ENCODE measurements at regions not wholly inside any gene's neighbourhood (a gene's known extent, or its start where the extent isn't known, plus 50 kb on each side); places are given as distances from the start of the nearest gene placed in this dataset.

DNA sequence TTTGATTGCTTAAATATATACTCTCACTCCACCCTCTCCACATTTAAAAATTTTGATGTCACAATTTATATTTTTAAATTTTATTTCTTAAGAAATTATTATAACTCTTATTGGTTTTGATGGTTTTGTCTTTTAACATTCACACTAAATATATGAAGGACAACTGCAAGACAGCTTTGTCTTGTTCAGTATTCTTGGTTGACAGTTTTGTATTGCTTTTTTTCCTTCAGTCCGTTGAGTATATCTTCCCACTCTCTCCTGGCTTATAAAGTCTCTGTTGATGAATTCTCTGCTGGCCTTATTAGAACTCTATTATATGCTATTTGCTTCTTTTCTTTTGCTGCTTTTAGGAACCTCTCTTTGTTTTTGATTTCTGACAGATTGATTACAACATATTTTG lies 392.2 kb downstream of the C6orf118 start:
- no peak for DNase-seq (ENCODE audit: low spot score)

DNA sequence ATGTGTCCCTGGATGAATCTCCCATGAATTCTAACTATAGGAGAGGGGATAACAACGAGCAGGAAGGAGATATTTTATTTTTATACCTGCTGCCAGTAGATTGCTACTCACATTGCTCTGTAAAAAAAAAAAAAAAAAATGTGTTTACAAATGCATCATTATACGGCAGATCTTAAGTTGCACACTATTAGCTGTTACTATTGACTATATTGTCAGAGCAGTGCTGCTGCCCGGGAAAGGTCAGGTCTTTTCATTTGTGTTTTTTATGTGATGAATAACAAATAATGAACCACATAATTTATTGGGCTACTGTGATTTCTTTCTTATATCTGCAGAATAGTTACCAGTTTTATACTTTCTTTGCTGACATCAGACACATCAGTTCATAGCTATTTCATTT lies 393.3 kb downstream of the C6orf118 start:
- DNase-seq (ENCODE audit: low spot score) = no peak

DNA sequence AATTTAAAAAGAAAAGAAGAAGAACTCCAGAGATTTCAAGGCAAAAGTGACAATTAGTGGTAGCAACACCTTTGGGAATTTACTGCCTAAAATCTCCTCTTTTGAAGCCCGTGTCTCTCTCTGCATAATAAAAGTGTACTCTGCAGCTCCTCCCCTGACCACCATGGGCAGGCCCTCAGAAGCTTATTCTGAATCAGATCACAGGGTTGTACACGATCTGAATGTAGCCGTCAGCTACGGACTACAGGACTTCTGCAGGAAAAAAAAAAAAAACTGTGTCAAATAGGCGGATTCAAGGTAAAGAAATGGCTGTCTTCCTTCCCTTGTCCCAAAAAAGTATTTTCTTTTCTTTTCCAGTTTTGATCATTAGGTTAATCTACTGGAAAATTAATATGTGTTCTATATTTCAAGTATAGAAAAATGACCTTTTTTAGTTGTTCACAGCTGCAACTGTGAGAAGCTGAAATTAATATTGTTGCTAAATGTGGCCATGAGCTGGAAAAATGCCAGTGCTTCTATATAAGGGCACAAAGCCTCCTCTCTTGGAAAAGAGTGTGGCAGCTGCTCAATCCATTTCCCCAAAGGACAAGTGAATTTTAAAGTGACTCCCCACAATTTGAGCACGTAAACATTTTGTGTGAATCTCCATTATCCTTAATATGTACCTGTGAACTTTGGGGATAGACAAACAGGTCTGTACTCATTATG lies 397.4 kb downstream of the C6orf118 start:
- no peak for DNase-seq (ENCODE audit: low spot score)

DNA sequence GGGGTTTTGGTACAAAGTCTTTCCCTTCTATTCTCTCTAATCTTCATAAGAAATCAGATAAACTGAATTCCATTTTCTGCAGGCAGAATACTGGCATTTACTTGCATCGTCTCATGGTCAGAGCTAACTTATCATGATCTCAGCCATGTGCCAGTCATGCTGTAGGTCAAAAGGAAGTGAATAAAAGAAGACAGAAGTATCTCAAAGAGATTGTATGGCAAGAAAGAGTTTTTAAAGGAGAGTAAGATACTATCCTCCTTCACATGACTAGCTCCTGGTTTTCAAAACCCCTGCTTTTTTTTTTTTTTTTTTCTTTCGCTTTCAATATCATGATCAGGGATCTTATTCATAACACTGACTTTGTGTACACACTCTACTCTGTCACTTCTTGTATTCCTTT lies 398.3 kb downstream of the C6orf118 start:
- no peak for DNase-seq (ENCODE audit: low spot score)

DNA sequence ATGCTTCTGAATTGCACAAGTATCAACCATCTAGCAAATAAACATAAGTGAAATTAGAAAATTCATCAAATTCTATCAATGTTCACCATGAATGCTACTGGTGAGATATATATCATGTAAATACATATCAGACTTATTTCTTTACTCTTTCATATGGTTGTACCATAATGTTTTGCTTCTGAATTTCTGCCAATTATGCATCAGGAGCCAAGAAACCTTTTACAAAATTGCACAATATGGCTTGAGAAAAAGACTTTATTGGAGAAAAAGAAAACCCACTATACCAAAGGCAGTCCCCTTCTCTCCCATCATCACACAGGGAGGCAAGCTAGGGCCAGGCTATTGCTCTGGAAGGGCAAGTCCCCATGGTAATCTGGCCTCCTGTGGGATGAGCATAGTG lies 402.6 kb downstream of the C6orf118 start:
- no peak for DNase-seq (ENCODE audit: low spot score)

DNA sequence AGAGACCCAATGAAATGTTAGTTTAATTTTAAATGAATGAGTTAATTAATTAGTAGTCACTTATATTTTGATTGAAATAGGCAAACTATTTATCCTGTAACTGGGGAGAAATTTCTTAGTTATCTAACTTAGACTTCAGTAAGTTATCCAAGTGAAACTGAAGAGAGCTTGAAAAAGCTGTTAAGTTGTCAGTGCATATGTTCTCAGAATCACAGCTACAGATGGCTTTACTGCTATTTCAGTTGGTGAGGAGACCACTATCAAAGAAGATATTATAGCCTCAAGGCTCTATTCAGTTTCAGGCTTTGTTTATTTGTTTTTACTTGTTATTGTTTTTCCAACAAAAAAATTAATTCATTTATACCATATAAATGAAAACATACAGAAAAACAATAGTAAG lies 404.1 kb downstream of the C6orf118 start:
- DNase-seq (ENCODE audit: low spot score) = no peak

DNA sequence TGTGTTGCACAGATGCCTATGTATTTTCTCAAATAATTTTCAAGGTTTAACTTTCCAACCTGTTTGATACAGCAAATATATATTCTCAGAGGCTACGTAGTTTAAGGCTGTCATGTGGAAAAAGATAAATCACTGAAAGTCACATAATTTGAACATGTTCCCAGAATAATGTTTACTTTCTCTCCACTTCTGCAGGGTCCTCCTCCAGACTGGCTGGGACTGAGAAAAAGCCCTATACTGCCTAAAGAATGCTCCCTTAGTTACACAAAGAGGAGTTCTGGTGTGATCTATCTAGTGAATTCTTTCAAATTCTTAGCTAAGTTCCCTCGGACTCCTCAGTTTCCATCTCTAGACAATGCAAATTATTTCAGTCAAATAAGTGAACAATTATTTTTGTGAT lies 411.0 kb downstream of the C6orf118 start:
- no peak for DNase-seq (ENCODE audit: low spot score)

DNA sequence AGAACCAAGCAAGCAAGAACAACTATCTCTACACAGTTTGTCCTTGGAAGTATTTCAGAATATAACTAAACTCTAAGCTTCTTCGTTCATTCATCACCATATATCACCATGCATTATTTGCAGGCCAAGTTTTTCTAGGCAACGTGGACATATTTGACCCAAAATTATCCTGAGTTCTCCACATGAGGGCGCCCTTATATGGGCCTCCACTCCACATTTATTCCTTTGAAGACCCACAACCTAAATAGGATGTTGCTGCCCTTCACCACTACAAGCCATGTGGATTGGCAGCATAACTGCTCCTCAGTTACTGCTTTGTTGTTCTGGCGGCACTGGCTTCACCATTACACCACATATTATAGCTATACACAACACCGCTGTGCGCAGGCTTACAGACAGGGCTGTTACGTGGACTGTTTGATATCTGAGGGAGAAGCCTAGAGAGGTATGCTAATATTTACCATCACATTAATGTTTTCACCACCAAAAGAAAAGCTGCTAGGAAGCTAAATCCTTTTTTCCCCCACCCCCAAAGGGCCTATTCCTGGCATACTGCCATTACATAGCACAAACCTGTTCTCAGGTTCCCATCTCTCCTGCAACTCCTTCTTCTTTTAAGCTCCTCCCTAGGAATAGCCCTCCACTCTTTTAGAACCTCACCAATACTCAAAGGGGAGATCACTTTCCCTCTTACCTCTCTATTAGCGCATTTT lies 411.7 kb downstream of the C6orf118 start:
- no peak for DNase-seq (ENCODE audit: low spot score)

DNA sequence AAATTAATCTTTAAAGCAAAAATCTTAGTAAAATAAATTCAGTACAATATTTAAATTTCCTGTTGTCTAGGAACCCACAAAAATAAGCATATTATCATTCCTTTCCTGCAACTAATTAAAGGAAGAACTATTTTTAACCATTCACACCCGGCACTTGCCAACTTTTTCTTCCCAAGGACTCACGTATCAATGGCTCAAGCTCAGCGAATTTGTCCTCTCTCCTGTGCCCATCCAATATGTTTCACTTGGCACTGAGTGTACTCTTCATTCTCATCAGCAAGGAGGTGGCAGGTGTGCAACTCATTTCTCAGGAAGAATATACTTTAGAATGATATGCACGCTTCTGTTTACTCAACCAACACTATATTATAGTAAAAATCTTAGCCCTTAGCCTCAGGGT lies 419.4 kb downstream of the C6orf118 start:
- no peak for DNase-seq (ENCODE audit: low spot score)

DNA sequence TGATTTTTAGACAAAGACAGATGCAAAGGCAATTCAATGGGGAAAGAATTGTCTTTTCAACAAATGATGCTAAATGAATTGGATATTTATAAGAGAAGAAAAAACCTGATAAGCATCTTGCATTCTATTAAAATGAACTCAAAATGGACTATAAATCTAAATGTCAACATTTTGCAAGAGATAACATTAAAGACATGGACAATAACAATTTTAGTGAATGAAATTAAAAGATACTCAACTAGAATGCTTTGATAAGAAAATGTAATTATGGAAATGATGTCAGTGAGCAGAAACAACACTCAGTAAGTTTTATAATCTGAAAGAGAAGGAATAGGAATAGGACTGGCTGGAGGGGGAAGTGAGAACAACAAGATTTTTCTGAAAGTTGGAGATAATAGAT lies 421.7 kb downstream of the C6orf118 start:
- no peak for DNase-seq (ENCODE audit: low spot score)

DNA sequence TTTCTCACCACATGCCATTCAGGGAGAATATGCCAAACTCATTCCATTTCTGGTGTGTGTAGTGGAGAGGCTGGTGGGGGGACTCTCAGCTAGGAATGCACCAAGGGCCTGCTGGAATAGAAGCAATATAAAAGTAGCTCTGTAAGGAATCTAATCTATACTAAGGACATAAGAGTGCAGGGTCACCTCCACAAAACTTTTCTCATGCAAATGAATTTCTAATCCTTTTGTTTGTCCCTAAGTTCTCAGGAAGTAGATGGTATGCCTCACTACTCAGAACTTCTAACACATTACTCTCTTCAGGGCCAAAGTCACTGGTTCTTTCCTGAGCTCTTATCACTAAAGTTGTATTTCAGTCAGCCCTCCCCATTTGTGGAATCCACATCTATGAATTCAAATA lies 427.2 kb downstream of the C6orf118 start:
- DNase-seq (ENCODE audit: low spot score) = no peak

DNA sequence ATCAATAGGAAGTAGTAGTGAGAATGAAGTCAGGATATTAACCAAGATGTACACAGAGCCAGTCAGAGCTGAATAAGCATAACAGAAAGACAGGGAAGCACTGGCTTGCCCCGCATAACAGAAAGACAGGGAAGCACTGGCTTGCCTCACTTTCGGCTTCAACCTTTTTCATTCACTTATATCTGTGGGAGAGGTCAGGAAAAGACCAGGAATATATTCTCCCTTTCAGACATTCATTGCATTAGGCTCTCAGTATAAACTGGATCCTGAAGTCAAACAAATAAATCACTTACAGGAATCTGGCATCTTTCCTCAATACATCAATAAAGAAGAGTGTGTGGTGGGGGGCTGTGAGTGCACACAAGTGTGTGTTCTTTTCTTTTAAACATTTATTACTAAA lies 437.6 kb downstream of the C6orf118 start:
- no peak for DNase-seq (ENCODE audit: low spot score)

DNA sequence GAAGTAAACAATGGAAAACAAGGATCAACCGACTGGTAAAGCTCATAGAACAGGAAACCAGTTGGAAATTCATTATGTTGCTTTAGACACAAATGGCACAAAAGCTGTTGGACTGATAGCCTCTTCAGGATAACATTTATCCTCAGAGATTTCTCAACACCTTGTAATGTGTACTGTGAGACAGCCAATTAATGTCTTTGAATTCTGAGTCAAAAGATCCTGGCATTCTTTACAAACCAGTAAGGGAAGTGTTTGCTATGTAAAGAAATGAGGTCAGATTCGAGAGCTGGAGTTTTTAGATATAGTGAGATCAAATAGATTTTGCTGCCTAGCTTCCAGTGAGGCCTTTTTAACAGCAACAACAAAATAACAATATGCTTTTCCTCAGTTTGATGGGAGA lies 439.2 kb downstream of the C6orf118 start:
- DNase-seq (ENCODE audit: low spot score) = no peak

DNA sequence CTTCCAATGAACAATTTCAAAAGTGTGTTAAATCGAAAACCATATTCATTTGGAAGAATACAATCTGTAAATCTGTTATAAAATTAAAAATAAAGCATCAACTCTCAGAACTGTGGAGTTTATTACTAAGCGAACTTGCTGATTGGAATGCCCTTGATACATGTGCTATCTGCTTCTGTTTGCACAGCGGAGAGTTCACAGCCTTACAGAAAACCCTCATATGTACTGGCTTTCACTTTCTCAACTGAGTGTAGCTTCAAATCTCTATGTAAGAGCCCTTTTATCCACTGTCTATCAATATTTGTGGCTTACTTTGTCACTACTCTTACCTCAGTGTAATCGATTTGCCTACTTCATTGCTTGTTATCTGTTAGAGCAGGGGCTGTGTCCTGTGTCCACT lies 447.4 kb downstream of the C6orf118 start:
- DNase-seq (ENCODE audit: low spot score) = no peak

DNA sequence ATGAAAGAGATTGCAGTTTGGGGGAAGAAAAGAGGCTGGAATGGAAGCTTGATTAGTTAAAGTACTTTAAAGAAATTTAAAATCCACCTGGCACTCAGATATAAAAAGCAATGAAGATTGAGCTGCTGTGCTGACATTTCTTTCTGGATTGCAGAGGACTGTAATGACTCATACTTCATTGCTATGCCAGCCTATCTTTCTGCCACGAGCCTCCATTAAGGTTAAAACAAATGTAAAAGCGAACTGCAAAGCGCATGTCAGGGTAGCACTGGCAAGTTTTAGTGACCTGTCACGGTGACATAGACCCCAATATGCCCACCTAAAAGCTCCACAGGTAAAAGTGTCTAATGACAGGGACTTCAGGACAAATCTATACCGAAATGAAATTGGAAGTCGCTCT lies 449.6 kb downstream of the C6orf118 start:
- no peak for DNase-seq (ENCODE audit: low spot score)

DNA sequence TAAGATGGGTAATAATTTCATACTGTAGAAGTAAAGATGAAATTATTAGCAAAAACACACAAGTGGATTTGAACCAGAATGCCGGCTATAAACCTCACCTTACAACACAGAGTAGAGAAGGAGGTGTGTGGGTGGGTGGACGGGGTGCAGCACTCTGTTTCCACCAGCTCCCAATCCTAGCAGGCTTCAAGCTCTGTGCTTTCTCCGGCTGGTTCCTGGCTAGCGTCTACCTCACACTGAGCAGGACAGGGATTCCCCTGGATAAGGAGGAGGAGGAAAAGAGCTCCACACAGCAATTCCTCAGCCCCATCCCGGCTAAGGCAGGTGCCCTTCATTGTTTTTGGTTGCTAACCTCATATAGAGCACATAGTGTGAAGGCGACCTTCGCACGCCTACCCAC lies 453.3 kb downstream of the C6orf118 start:
- DNase-seq (ENCODE audit: low spot score) = no peak

DNA sequence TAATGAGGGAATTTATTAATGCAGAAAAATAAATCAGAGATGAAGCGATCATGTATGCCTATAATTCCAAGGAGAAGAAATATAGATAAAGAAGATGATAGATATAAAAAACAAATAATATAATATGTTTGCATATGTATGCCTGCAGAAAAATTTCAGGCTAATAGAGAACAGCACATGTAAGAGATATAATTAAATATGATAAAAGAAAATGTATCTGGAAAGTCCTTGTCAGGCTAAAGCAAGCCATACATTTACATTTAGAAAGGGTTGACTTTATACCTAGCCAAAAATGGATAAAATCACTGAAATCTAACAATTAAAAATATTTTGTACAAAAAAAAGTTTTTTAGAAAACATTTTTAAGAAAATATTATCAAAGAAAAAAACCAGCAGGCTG lies 454.1 kb downstream of the C6orf118 start:
- no peak for DNase-seq (ENCODE audit: low spot score)

DNA sequence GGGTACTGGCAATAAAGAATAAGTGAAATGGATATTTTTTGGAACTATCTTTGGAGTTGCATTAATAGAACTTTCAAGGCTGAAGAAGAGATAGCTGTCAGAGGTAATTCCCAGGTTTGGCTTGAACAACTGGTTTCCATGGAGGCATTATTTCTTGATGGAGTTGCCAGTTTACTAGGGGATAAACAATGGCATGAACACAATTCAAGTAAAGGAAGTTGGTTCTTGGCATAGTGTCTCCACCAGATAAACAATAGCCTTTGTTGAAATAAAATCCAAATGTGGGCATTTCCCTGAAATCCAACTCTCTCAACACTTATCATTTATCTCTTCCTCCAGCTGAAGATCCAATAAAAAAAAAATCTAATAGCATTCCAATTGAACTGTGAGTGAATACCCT lies 454.9 kb downstream of the C6orf118 start:
- DNase-seq (ENCODE audit: low spot score) = no peak

DNA sequence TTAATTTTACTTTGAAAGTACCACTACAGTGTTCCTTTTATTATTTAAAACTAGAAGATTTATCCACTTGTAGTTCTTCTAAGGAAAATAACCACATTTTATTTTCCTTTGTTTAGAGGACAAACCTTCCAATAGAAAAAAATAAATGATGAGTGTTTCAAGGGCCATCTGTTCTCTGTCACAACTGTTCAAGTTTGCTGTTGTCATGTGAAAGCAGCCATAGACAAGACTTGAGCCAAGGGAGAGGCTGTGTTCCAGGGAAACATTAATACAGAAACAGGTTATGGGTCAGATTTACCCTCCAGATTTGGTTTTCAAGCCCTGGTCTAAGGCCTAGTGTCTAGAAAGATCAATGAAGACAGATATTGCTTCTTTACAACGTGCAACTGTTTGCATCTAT lies 463.6 kb downstream of the C6orf118 start:
- DNase-seq (ENCODE audit: low spot score) = no peak

DNA sequence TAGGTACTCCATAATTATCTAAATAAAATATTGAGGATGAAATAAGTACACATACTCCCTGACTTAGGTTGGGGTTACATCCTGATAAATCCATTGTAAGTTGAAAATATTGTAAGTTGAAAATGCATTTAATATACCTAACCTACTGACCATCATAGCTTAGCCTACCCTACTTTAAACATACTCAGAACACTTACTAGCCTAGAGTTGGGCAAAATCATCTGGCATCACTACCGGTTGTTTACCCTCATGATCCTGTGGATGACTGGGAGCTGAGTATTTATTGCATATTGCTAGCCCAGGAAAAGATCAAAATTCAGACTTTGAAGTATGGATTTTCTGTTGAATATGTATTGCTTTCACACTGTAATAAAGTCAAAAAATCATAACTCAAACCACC lies 467.3 kb downstream of the C6orf118 start:
- no peak for DNase-seq (ENCODE audit: low spot score)

DNA sequence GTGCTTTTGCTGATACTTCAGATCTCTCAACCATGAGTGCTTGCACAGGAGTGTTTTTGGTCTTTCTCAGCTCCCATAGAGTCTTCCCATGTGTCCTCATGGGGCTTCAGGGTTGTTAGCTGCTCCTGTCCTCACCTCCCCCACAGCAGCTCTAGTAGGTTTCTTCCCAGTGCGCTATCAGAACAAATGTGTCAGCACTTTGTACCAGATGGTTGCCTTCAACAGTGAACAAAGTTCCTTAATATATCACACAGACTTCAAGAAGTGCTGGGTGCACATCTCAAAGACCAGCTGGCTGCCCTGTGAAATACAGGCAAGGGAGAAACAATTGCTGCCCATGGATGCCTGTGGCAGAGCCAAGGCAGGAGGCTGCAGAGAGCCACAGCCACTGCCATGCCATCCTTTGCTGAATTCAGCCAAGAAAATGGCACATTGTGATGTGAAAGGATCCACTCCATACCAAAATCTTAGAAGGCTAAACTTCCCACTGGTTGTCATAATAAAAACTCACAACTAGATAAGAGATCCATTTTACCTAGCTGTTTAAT lies 471.3 kb downstream of the C6orf118 start:
- DNase-seq (ENCODE audit: low spot score) = no peak

DNA sequence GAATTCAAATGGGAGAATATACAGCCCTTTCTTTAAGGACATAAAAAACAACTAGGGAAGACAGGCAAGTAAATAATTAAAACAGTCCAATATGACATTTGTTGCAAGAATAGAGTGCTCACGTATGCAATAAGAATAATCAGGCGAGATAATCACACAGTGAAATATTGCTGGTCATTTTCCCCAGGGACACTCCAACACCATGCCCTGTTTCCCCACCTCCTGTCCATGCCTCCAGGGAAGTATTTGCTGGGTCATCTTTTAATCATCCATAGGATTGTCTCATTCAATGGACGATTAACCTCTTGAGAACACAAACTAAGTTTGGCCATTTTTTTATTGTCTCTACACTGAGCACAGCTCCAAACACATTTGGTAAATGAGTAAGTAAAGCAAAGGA lies 472.9 kb downstream of the C6orf118 start:
- DNase-seq (ENCODE audit: low spot score) = no peak

DNA sequence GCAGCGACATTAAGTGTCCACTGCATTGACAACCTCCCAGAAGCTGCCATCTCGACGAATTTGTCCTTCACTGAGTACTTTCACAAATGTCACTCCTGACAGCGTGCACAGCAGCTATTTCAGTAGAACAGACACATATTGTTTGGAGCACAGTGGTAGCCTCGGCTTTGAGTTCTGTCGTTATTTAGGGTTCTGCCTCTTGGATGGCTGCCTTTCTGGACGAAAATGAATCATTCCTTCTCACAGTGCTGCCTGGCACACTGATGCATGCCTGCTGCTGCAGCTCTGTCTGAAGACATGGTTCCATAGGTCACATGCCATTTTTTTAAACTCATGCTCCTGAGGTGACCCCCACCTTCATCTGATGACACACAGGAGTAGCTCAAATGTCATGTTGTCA lies 477.0 kb downstream of the C6orf118 start:
- no peak for DNase-seq (ENCODE audit: low spot score)

DNA sequence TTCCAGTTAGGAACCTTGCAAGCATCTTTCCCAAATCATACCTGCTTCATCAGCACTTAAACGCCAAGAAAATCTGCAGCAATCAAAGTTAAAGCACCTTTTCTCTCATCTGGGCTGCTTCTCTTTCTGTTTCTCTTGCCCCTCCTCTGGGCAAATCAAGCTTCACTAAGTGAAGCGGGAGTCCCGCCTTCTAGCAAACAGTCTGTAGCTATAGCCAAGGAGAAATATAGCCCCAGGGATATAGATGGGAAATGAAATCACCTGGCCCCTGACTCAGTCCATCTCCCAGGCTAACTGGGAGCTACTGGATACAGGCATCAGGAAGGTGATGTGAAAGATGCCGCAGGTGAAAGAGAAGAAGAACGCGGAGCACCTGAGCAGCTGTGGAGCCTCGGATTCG lies 481.9 kb downstream of the C6orf118 start:
- DNase-seq (ENCODE audit: low spot score) = no peak

Data from ureter (tissue), 1 donor.